ENCODE measurements at regions not wholly inside any gene's neighbourhood (a gene's known extent, or its start where the extent isn't known, plus 50 kb on each side); places are given as distances from the start of the nearest gene placed in this dataset.
A peak's percentile ranks its signal among the peaks of the same experiment; 100 is the strongest.

- H3K4me3 ChIP-seq (ENCODE audit: control insufficient read depth, low read depth, low read length): no peak overlapping the region
- no peak for TF ChIP-seq CTCF (IDR thresholded peaks at IDR 0.05; ENCODE audit: control insufficient read depth, insufficient read depth, low read depth, low read length, missing control alignments)
- DNase-seq (ENCODE audit: low read depth): no peak
These were observed 488.6 kb upstream of the PTGER4 start for GRCh38 chr5:40191150-40191549.

GRCh38 chr5:40172721-40173120 is 507.0 kb upstream of the PTGER4 start:
- no peak for DNase-seq (ENCODE audit: low read depth)
- no peak overlapping the region for H3K4me3 ChIP-seq (ENCODE audit: control insufficient read depth, low read depth, low read length)
- no peak for TF ChIP-seq CTCF (IDR thresholded peaks at IDR 0.05; ENCODE audit: control insufficient read depth, insufficient read depth, low read depth, low read length, missing control alignments)

GRCh38 chr5:40171971-40172370 is 507.7 kb upstream of the PTGER4 start:
- no peak for TF ChIP-seq CTCF (IDR thresholded peaks at IDR 0.05; ENCODE audit: control insufficient read depth, insufficient read depth, low read depth, low read length, missing control alignments)
- no peak overlapping the region for H3K4me3 ChIP-seq (ENCODE audit: control insufficient read depth, low read depth, low read length)
- DNase-seq (ENCODE audit: low read depth): peak; percentile 7

- H3K4me3 ChIP-seq (ENCODE audit: control insufficient read depth, low read depth, low read length): no peak overlapping the region
- no peak for DNase-seq (ENCODE audit: low read depth)
- no peak for TF ChIP-seq CTCF (IDR thresholded peaks at IDR 0.05; ENCODE audit: control insufficient read depth, insufficient read depth, low read depth, low read length, missing control alignments)
These were observed 512.4 kb upstream of the PTGER4 start for GRCh38 chr5:40167283-40167682.

GRCh38 chr5:40166802-40167201 is 512.9 kb upstream of the PTGER4 start:
- no peak overlapping the region for H3K4me3 ChIP-seq (ENCODE audit: control insufficient read depth, low read depth, low read length)
- TF ChIP-seq CTCF (IDR thresholded peaks at IDR 0.05; ENCODE audit: control insufficient read depth, insufficient read depth, low read depth, low read length, missing control alignments): no peak
- DNase-seq (ENCODE audit: low read depth): no peak

- H3K4me3 ChIP-seq (ENCODE audit: control insufficient read depth, low read depth, low read length): no peak overlapping the region
- DNase-seq (ENCODE audit: low read depth): no peak
- TF ChIP-seq CTCF (IDR thresholded peaks at IDR 0.05; ENCODE audit: control insufficient read depth, insufficient read depth, low read depth, low read length, missing control alignments): peak; percentile 32
These were observed 513.7 kb upstream of the PTGER4 start for GRCh38 chr5:40165789-40166728.
